HG03354 (cell line): ENCODE measurements at regions not wholly inside any gene's neighbourhood (a gene's known extent, or its start where the extent isn't known, plus 50 kb on each side); places are given as distances from the start of the nearest gene placed in this dataset.

Experiments
- ATAC-seq: cut with Tn5 transposase; IDR thresholded peaks from one replicate; pipeline ENCODE4 v1.9.1; 2021; ENCODE audit warnings: mild to moderate bottlenecking; ENCODE audit not compliant: unreplicated experiment, poor library complexity, severe bottlenecking

GRCh38 chr9:80097476-80097875, 525.7 kb downstream of the TLE4 start:
- no peak for ATAC-seq

GRCh38 chr9:80094176-80094771, 522.5 kb downstream of the TLE4 start:
- ATAC-seq: peak; percentile 85

GRCh38 chr9:80093695-80094094, 521.9 kb downstream of the TLE4 start:
- ATAC-seq: no peak

- no peak for ATAC-seq
Measured at GRCh38 chr9:80091526-80091925, 519.8 kb downstream of the TLE4 start.

- ATAC-seq: no peak
Measured at GRCh38 chr9:80090317-80090716, 518.6 kb downstream of the TLE4 start.

- no peak for ATAC-seq
Measured at GRCh38 chr9:80086822-80087345, 515.1 kb downstream of the TLE4 start.

- no peak for ATAC-seq
Measured at GRCh38 chr9:80086386-80086785, 514.6 kb downstream of the TLE4 start.

- no peak for ATAC-seq
Measured at GRCh38 chr9:80085668-80086067, 513.9 kb downstream of the TLE4 start.

GRCh38 chr9:80082213-80082612, 510.4 kb downstream of the TLE4 start:
- ATAC-seq: no peak

- ATAC-seq: no peak
Measured at GRCh38 chr9:80078826-80079225, 507.1 kb downstream of the TLE4 start.

GRCh38 chr9:80077059-80077458, 505.3 kb downstream of the TLE4 start:
- peak; percentile 59 for ATAC-seq

GRCh38 chr9:80076162-80076561, 504.4 kb downstream of the TLE4 start:
- no peak for ATAC-seq

- ATAC-seq: no peak
Measured at GRCh38 chr9:80074439-80074838, 502.7 kb downstream of the TLE4 start.

- no peak for ATAC-seq
Measured at GRCh38 chr9:80072451-80072850, 500.7 kb downstream of the TLE4 start.

GRCh38 chr9:80070071-80070742, 498.4 kb downstream of the TLE4 start:
- ATAC-seq: peak; percentile 52

GRCh38 chr9:80066931-80067330, 495.2 kb downstream of the TLE4 start:
- ATAC-seq: no peak

- ATAC-seq: no peak
Measured at GRCh38 chr9:80062567-80062966, 490.8 kb downstream of the TLE4 start.

- no peak for ATAC-seq
Measured at GRCh38 chr9:80061940-80062339, 490.2 kb downstream of the TLE4 start.

- ATAC-seq: no peak
Measured at GRCh38 chr9:80061096-80061495, 489.3 kb downstream of the TLE4 start.

GRCh38 chr9:80059979-80060378, 488.2 kb downstream of the TLE4 start:
- no peak for ATAC-seq

- ATAC-seq: no peak
Measured at GRCh38 chr9:80059191-80059590, 487.4 kb downstream of the TLE4 start.
